A673 (cell line): ENCODE measurements at regions not wholly inside any gene's neighbourhood (a gene's known extent, or its start where the extent isn't known, plus 50 kb on each side); places are given as distances from the start of the nearest gene placed in this dataset.
A peak's percentile ranks its signal among the peaks of the same experiment; 100 is the strongest.

Source experiments
- BruUV-seq: library from RNA; stranded (reverse); fragments of 400-500 nt; replicated peaks from 2 replicates; lab custom pipeline; 2021; lab: Mats Ljungman, UMichigan
- CTCF ChIA-PET: fragments of 300-600 bp; sonication (Branson Sonifier 250); formaldehyde crosslinking; loops from one replicate; lab custom pipeline; 2022; ENCODE audit warnings: antibody characterized with exemption; lab: Charles Lee
- POLR2A ChIA-PET: fragments of 300-600 bp; sonication (Branson Sonifier 250); formaldehyde crosslinking; loops from one replicate; lab custom pipeline; 2022; ENCODE audit warnings: antibody characterized with exemption; ENCODE audit not compliant: low non-redundant PET; lab: Charles Lee
- DNase-seq: peaks from one replicate; pipeline ENCODE4 v3.0.0-alpha.2; 2015; ENCODE audit warnings: low spot score
- H3K27ac ChIP-seq: fragments of 200-600 bp; sonication (generic); 2 replicates; pipeline ENCODE4 v1.5.1; 2016; ENCODE audit warnings: mixed run types, low read depth, mild to moderate bottlenecking, mixed read lengths, antibody characterized with exemption, low read length; ENCODE audit not compliant: poor library complexity, severe bottlenecking
- H3K27me3 ChIP-seq: fragments of 200-600 bp; sonication (generic); replicated peaks from 2 replicates; pipeline ENCODE4 v1.6.1; 2017; ENCODE audit warnings: mixed run types, low read depth, mild to moderate bottlenecking, mixed read lengths, antibody characterized with exemption, low read length; ENCODE audit not compliant: insufficient read depth, poor library complexity
- H3K36me3 ChIP-seq: fragments of 200-600 bp; sonication (generic); 2 replicates; pipeline ENCODE4 v1.6.1; 2016; ENCODE audit warnings: mixed run types, mild to moderate bottlenecking, mixed read lengths, antibody characterized with exemption, low read length; ENCODE audit not compliant: insufficient read depth, poor library complexity, severe bottlenecking
- H3K4me1 ChIP-seq: fragments of 200-600 bp; sonication (generic); 2 replicates; pipeline ENCODE4 v1.6.1; 2017; ENCODE audit warnings: mixed run types, mild to moderate bottlenecking, mixed read lengths, antibody characterized with exemption, low read length; ENCODE audit not compliant: insufficient read depth, poor library complexity, severe bottlenecking
- H3K4me3 ChIP-seq: fragments of 200-600 bp; sonication (generic); 2 replicates; pipeline ENCODE4 v1.5.1; 2016; ENCODE audit warnings: low read depth, mixed run types, mild to moderate bottlenecking, mixed read lengths, low read length; ENCODE audit not compliant: poor library complexity, severe bottlenecking
- H3K9me3 ChIP-seq: fragments of 200-600 bp; sonication (generic); 2 replicates; pipeline ENCODE4 v1.6.1; 2016; ENCODE audit warnings: mixed run types, low read depth, mild to moderate bottlenecking, mixed read lengths, antibody characterized with exemption, low read length; ENCODE audit not compliant: poor library complexity, severe bottlenecking
- CTCF ChIP-seq: fragments of 300-800, 200-600 bp; sonication (generic); conservative IDR thresholded peaks from 2 replicates; pipeline ENCODE4 v1.5.1; 2017; ENCODE audit warnings: low read depth, mild to moderate bottlenecking, antibody characterized with exemption, low read length, moderate library complexity, mixed read lengths
- EZH2 ChIP-seq: fragments of 200-600 bp; sonication (generic); IDR thresholded peaks from 2 replicates; pipeline ENCODE4 v1.6.1; 2017; ENCODE audit warnings: borderline replicate concordance, low read depth, mild to moderate bottlenecking, mixed read lengths, antibody characterized with exemption, low read length; ENCODE audit not compliant: poor library complexity, severe bottlenecking
- intact Hi-C: fragments of 100-400 bp; cut with micrococcal nuclease; formaldehyde crosslinking; loops from one replicate; pipeline ENCODE4 v1.10.0; 2022; ENCODE audit not compliant: unreplicated experiment

- ChIA-PET POLR2A (no interaction called here), CTCF (no interaction called here)
- no peak overlapping the region for H3K27ac ChIP-seq
- no peaks in the 10 kb centered on the region for H3K9me3 ChIP-seq
- no peaks in the 10 kb centered on the region for H3K27me3 ChIP-seq
- TF ChIP-seq EZH2 (no peak), CTCF (no peak)
- no TSS peak for BruUV-seq
- no peak overlapping the region for H3K4me3 ChIP-seq
- no peaks in the 10 kb centered on the region for H3K4me1 ChIP-seq
- DNase-seq = no peak
- no peaks in the 10 kb centered on the region for H3K36me3 ChIP-seq
- intact Hi-C loops = no loop called here
Observed at GRCh38 chr12:75634244-75635222, 123.1 kb upstream of the KRR1 start.

- ChIA-PET CTCF (no interaction called here), POLR2A (no interaction called here)
- no peak overlapping the region for H3K4me3 ChIP-seq
- DNase-seq = no peak
- H3K27me3 ChIP-seq = no peaks in the 10 kb centered on the region
- H3K27ac ChIP-seq = no peak overlapping the region
- H3K9me3 ChIP-seq = no peaks in the 10 kb centered on the region
- no peaks in the 10 kb centered on the region for H3K36me3 ChIP-seq
- TF ChIP-seq EZH2 (no peak), CTCF (no peak)
- intact Hi-C loops = no loop called here
- BruUV-seq = no TSS peak
- no peaks in the 10 kb centered on the region for H3K4me1 ChIP-seq
Observed at GRCh38 chr12:75633789-75634188, 122.4 kb upstream of the KRR1 start.

GRCh38 chr12:75632442-75632841 lies 121.0 kb upstream of the KRR1 start:
- intact Hi-C loops = no loop called here

More at GRCh38 chr12:75632442-75632841, 121.0 kb upstream of the KRR1 start:
- Histone ChIP-seq H3K4me3 (no peak overlapping the region), H3K36me3 (no peaks in the 10 kb centered on the region), H3K4me1 (no peaks in the 10 kb centered on the region), H3K27ac (no peak overlapping the region), H3K9me3 (no peaks in the 10 kb centered on the region), H3K27me3 (no peaks in the 10 kb centered on the region)
- ChIA-PET CTCF (no interaction called here), POLR2A (no interaction called here)
- DNase-seq = peak; percentile 12
- TF ChIP-seq EZH2 (no peak), CTCF (no peak)
- no TSS peak for BruUV-seq
